Fibroblast of villous mesenchyme (primary cell): ENCODE measurements at regions not wholly inside any gene's neighbourhood (a gene's known extent, or its start where the extent isn't known, plus 50 kb on each side); places are given as distances from the start of the nearest gene placed in this dataset.

ENCODE experiments used
- DNase-seq: peaks from one replicate; pipeline ENCODE4 v3.0.0-alpha.2; 2010; ENCODE audit warnings: low read depth
- H3K4me3 ChIP-seq: 2 replicates; pipeline ENCODE4 v1.5.1; 2011; ENCODE audit warnings: low read depth, mild to moderate bottlenecking, low read length
- CTCF ChIP-seq: IDR thresholded peaks from 2 replicates; pipeline ENCODE4 v1.5.1; 2012; ENCODE audit warnings: low read depth, mild to moderate bottlenecking, low read length; ENCODE audit not compliant: insufficient read depth

DNA sequence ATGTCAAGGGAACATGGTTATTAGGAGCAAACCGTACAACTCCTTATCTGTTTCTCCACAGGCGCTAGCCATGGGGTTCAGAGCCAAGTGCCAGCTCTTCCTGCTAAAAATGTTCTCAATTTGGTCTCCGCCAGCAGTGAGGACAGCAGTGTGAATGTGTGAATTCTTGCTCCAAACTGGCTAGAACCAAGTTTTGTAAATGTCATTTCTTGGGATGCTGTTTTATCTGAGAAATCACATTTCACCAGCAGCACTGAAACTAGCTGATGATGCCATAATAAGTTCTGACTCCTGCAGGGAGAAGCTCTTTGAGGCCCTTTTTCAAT, 140.6 kb upstream of the LGALSL start:
- no peak for DNase-seq
- TF ChIP-seq CTCF = no peak

GRCh38 chr2:64315291-64315960, 138.5 kb upstream of the LGALSL start:
- TF ChIP-seq CTCF = no peak
- no peak overlapping the region for H3K4me3 ChIP-seq
- no peak for DNase-seq

More for the DNA sequence above, 140.6 kb upstream of the LGALSL start:
- H3K4me3 ChIP-seq = no peak overlapping the region

DNA sequence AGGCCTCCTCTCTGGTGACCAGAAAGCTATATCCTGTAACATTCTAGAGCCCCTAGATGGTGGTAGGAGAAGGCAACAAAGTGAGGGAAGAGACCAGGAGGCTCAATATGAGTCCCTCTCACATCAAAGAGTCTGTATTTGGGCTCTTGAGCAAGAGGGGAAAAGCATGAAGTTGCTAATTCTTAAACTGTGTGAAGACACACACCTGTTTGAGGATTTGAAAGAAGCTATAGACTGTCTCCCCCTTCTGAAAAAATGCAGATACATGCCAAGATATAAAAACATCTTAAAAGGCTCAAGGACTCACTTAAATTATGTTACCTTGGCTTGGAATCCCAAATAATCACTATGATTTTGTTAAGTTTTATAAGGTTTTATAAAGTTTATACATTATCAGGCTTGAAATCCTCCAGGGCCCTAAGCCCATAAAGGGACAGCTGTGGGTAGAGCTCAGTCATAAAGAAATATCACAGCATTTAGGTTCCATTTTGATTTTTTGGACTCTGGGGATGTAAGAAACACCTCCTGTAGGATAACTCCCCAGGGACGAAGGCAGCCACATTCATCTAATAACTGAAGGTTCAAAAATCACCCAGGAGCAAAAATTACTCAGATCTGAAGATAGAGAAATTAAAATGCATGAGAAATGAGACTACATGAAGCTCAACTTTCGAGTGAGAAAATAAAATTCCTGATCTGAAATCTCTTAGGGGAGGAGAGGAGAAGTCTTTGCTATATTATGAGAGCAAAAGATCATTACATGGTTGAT, 136.1 kb upstream of the LGALSL start:
- TF ChIP-seq CTCF = no peak
- no peak overlapping the region for H3K4me3 ChIP-seq
- DNase-seq = no peak

- H3K4me3 ChIP-seq = no peak overlapping the region
- DNase-seq = no peak
- TF ChIP-seq CTCF = no peak
These were observed 135.6 kb upstream of the LGALSL start for GRCh38 chr2:64318476-64318748.

DNA sequence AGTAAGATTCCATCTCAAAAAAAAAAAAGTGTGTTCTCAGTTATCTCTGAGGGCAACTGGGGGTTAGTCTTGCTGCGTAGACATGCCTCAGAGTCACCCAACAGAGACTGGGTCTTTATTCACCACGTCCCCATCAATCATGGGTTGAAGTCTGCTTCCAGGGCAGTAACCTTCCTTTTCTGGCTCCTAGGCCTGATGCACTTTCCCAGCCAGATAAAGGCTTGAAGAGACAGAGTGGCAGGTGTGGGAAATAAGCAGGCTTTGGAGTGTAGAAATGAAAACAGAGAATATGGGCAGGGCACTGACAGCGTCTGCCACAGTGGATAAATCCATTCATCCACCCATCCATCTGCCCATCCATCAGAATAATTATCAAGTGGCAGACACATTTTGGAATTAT, 134.1 kb upstream of the LGALSL start:
- no peak for DNase-seq
- TF ChIP-seq CTCF = no peak
- H3K4me3 ChIP-seq = no peak overlapping the region

- no peak for TF ChIP-seq CTCF
- no peak overlapping the region for H3K4me3 ChIP-seq
- DNase-seq = no peak
These were observed 131.5 kb upstream of the LGALSL start for GRCh38 chr2:64322433-64322832.

- no peak for DNase-seq
- no peak for TF ChIP-seq CTCF
- no peak overlapping the region for H3K4me3 ChIP-seq
These were observed 130.8 kb upstream of the LGALSL start for GRCh38 chr2:64323197-64323596.
